ENCODE measurements at regions not wholly inside any gene's neighbourhood (a gene's known extent, or its start where the extent isn't known, plus 50 kb on each side); places are given as distances from the start of the nearest gene placed in this dataset.

GRCh38 chr18:68520406-68521075, 194.4 kb downstream of the TMX3 start:
- no peak for DNase-seq

DNA sequence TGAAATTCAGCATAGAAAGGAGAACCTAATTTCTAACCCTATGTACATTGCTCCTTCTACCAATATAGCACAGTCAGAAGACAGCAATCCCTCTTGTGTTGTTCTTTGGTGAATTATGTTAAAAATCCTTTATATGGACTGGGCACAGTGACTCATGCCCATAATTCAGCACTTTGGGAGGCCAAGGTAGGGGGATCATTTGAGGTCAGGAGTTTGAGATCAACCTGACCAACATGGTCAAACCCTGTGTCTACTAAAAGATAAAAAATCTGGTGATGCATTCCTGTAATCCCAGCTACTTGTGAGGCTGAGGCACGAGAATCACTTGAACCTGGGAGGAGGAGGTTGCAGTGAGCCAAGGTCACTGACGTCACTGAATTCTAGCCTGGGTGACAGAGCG, 195.6 kb downstream of the TMX3 start:
- DNase-seq, result no peak

DNA sequence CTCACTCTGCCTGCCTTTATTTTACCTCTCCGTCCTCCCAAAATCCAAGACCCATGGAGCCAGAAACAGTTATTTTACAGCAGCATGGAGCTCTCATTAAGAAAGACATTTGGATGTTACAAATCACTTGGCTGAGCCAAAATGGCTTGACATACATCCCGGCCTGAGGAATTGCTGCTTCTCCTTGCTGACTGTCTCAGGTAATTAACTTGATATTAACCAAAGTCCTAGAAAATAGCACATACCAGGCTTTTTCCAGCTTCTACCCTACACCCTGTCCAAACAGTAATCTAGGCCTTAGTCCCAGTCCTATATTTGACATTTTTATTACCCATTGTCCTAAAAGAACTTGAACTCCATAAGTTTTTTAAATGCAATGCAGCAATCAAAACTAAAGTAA, 205.0 kb downstream of the TMX3 start:
- DNase-seq, result no peak

DNA sequence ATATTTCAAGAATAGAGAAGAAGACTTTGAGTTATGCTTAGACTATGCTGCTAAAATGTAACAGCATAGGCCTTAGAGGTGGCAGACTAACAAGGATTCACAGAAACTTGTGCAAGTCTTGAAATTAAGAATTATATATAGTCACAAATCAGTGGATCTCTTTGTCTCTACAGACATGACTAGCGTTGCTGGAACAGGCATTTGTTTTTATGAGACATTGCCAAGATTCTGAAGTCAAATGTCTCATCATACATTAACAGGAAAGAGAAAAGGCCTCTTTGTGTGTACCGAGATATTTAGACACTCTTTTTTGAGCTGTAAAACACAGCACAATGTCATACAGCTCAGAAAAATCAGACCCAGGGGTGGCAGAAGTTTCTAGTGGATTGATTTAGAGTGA, 207.1 kb downstream of the TMX3 start:
- no peak for DNase-seq

GRCh38 chr18:68505178-68505574, 209.7 kb downstream of the TMX3 start:
- DNase-seq, result no peak

DNA sequence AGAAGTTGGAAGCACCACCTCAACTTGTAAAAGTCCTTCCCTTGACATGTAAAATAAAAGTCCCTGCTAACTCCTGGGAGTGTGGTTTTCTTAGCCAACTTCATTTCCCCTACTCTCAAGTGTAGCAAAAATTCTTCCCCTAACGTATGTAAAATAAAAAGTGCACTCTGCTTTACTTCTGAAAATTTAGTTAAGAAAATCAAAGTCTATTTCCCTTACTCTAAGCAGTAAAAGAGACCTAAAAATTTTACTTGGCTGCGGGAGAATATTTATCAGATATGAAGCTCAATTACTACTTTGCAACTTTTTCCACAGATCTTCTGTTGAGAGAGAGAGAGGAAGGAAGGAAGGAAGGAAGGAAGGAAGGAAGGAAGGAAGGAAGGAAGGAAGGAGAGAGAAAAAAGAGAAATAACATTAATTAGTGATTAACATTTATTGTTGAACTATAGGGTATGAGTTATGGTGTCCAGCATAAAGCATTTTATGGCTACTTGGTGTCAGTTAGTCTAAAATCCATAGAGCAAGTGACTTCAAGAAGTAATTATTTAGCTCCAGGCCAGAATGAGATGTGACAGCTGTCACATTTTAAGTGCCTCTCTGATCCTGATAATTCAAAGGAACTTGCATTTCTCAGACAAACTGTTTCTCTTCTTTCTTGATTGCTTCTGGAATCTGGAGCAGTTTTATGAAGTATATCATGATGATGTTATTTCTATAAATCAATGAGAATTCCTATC, 210.3 kb downstream of the TMX3 start:
- DNase-seq, result no peak

GRCh38 chr18:68500556-68500955, 214.4 kb downstream of the TMX3 start:
- DNase-seq, result no peak

DNA sequence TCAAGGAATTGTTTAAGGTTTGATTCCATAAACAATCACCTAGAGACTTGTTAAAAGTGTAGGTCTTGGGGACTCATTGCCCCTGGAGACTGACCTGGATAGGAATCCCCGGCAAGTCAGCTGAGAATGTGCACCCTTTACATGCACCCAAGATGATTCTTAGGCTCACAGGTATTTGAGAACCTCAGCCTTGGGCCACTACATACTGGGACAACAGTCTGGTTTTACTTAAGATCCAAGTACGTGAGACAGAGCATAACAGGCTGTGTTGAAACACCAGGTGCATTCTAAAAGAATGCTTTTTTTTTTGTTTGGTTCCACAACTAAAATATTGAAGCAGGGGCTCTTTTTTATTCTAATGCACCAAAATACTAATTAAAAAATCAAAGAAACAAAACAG, 215.8 kb downstream of the TMX3 start:
- DNase-seq, result no peak

DNA sequence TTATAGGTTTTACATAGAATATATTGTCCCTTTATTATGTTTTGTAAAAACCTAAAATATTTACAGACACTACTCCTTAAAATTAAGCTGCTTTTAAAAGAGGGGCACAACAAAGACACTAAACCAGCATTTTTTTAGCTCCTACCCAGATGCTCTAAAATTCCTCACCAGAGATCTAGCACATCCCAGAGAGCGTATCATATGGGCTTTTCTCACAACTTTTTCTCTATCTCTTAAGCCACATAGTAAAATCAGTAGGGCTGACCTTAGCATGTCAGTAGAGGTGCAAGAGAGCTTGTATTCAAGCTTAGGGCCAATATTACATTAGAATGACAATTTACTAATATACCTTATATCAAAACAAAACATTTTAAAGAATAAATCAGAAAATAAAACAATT, 216.3 kb downstream of the TMX3 start:
- DNase-seq, result no peak

DNA sequence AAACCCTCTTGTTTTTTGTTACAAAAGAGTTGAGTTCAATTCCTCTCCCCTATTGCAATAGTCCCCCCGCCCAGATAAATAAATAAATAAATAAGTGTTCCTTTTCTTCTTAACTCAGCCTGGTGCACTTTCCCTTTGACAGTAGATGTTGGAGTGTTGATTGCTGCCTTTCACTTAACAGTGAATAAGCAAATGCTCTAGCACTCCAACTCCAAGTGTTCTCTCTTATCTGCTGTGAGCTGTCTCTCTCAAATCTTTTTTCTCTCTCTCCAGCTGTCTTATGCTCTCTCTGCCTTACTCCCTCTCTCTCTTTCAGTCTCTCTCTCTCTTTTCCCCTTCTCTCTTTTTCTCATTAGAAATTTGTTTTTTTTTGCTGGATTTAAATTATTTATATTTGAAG, 216.7 kb downstream of the TMX3 start:
- DNase-seq, result no peak

DNA sequence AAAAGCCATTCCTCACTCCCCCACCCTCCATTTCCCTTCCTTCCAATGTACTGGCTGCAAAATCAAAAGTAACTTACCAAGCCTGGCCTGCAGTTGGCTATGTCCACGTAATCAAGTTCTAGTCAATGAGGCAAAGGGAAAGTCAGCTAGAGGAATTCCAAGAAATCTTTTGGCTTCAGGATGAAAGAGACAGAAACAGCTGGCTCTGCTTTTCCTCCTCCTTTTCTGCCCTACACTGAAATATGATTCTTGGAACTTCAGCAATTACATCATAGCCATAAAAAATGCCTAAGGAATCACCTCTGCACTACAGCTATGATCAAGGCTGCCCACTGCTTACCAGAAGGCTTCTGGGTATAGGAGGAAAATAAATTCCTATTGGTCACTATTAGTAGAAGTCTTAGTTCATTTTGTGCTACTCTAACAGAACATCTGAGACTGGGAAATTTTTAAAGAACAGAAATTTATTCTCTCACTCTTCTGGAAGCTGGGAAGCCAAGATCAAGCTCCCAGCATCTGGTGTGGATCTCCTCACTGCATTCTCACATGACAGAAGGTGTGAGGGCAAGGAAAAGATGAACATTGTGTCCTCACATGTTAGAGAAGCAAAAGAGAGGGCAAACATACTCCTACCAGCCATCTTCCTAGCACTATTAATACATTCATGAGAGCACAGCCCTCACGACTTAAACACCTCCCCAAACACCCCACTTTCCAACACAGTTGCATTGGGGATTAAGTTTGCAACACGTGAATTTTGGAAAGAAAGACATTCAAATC, 219.9 kb downstream of the TMX3 start:
- no peak for DNase-seq

GRCh38 chr18:68489013-68489792, 225.7 kb downstream of the TMX3 start:
- DNase-seq, result no peak

GRCh38 chr18:68484241-68484640, 230.7 kb downstream of the TMX3 start:
- DNase-seq, result no peak

DNA sequence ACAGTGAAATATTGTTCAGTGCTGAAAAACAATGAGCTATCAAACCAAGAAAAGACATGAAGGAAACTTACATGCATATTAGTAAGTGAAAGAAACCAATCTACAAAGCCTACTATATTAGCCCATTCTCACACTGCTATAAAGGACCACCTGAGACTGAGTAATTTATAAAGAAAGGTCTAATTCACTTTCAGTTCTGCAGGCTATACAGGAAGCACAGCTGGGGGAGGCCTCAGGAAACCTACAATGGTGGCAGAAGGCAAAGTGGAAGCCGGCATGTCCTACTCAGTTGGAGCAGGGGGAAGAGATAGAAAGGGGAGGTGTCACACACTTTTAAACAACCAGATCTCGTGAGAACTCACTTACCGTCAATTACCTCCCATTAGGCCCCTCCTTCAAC, 232.1 kb downstream of the TMX3 start:
- no peak for DNase-seq

DNA sequence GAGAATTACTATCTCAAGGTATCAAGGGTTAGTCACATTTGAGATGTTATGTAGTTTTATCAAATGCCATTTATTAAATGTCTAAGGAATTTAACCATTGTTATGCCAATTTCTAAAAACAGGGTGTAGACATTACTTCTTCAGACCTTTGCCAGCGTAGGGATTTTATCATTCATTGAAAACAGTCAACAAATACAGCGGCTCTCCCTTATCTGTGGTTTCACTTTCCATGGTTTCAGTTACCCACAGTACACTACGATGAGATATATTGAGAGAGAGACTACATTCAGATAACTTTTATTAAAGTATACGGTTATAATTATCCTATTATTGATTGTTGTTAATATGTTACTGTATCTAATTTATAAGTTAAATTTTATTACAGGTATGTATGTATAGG, 234.7 kb downstream of the TMX3 start:
- no peak for DNase-seq

DNA sequence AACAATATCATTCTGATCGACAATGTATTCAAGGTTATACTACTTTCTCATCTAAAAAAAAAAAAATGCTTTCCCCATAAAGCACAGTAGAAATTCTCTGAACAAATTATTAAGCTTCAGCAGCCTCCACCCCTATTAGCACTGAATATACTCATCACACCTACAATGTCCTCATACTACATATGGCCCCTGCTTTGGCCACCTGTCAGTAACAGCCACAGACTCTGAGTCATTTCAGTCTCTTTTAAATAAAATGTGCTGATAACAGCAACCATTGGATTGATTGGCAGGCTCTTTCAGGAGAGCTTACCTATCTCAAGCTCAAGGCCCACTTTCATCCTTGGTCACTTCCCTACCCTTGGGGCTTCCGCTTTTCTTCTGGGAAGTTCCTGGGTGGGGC, 236.7 kb downstream of the TMX3 start:
- no peak for DNase-seq

GRCh38 chr18:68475883-68476282, 239.0 kb downstream of the TMX3 start:
- DNase-seq, result no peak

DNA sequence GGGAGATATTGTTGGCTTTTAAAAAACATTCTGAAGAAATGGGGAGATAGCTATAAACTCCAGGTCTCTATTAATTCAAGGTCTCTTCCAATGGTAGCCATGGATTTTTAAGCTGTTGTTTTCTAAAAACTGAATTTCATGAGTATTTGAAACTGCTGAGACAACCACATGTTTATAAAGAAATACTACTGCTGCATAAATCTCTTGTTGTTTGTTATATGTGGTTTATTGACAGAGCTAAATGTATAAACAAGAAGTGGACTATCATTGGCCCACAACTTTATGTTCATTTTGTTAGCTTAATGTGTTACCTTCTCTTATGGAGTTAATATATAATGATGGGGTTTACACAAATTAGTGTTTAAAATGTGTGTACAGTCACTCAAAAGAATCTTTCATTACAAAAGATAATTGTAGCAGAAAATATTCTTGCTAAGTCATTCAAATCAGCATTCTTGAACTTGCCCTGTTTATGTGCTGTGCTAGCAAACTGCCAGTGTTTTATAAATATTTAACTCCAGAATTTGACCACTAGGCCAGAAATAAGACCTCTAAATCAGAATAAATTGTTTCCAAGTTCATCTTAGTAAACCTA, 242.1 kb downstream of the TMX3 start:
- DNase-seq, result no peak

GRCh38 chr18:68469049-68469625, 245.8 kb downstream of the TMX3 start:
- no peak for DNase-seq

GRCh38 chr18:68467957-68468356, 247.0 kb downstream of the TMX3 start:
- no peak for DNase-seq

- DNase-seq, result no peak
Measured at GRCh38 chr18:68467329-68467728, 247.6 kb downstream of the TMX3 start.

DNA sequence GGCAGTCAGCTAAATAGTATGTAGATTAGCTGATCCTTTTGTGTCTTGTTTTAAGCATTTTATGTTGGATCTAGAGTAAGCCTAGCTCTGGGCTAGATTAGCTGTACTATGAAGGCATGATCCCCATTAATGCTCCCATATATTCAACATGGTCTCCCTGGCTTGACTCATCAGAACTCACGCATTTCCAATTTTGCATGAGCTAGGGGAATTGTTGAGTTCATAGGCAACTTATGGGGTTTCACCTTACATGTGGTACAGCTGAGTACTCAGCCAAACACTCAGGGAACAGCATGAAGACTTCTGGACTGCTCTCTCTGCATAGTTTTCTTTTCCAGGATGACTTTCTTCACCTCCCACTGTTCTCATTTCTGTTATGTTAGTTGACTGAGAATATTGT, 248.2 kb downstream of the TMX3 start:
- DNase-seq, result no peak

All from stimulated activated CD4-positive, alpha-beta T cell treated with anti-CD3 and anti-CD28 coated beads, Interleukin-2, amount 100 ng/mL, for 24 hours (primary cell).